ENCODE measurements at regions not wholly inside any gene's neighbourhood (a gene's known extent, or its start where the extent isn't known, plus 50 kb on each side); places are given as distances from the start of the nearest gene placed in this dataset.

GRCh38 chr20:48426630-48427029, 401.2 kb downstream of the PREX1 start:
- Histone ChIP-seq H3K27me3 (replicated peaks in 1 of 2; ENCODE audit: control insufficient read depth in 2 of 2, insufficient read depth in 2 of 2, low read length in 1 of 2) (no peaks in the 10 kb centered on the region), H3K79me2 (ENCODE audit: control insufficient read depth, insufficient read depth, low read length) (no peaks in the 10 kb centered on the region), H3K9me3 (replicated peaks; ENCODE audit: control insufficient read depth, insufficient read depth, low read length) (no peaks in the 10 kb centered on the region), H3K4me3 (no peak overlapping the region), H4K20me1 (ENCODE audit: control insufficient read depth, insufficient read depth) (no peaks in the 10 kb centered on the region), H2AFZ (ENCODE audit: control insufficient read depth, low read depth, low read length) (no peak overlapping the region), H3K4me1 (ENCODE audit: control insufficient read depth, insufficient read depth, low read length) (peaks cover 3% of the 10 kb centered on the region; the same call in 1 of the 2 replicates), H3K9ac (ENCODE audit: control insufficient read depth, insufficient read depth, low read length) (no peak overlapping the region), H3K27ac (ENCODE audit: control insufficient read depth, insufficient read depth) (no peak overlapping the region), H3K36me3 (ENCODE audit: control insufficient read depth in 2 of 2, insufficient read depth in 2 of 2, low read length in 1 of 2) (no peaks in the 10 kb centered on the region), H3K4me2 (ENCODE audit: control insufficient read depth, insufficient read depth) (no peak overlapping the region)
- DNase-seq (ENCODE audit: low read depth, low spot score): no peak
- SMC1A ChIA-PET (ENCODE audit: uncharacterized antibody, unreplicated experiment): no interaction called here
- RAD21 ChIA-PET (ENCODE audit: unreplicated experiment): no interaction called here
- intact Hi-C loops (cut with micrococcal nuclease; ENCODE audit: unreplicated experiment): no loop called here
- no peak for ATAC-seq
- POLR2A ChIA-PET: no interaction called here
- WGBS (ENCODE audit: insufficient coverage, insufficient replicate concordance, low lambda C conversion rate, missing lambda C conversion rate): 36% methylated on average over 1 of the region's 1 CpG
- no peak for TF ChIP-seq SMAD5 (IDR thresholded peaks at IDR 0.05; ENCODE audit: low read depth)
- TF ChIP-seq SMAD1 (IDR thresholded peaks at IDR 0.05; ENCODE audit: low read depth, partially characterized antibody): no peak
- no peak for TF ChIP-seq BHLHE40 (IDR thresholded peaks at IDR 0.05; ENCODE audit: borderline replicate concordance in 1 of 2, low read depth in 2 of 2, low read length in 1 of 2)
- TF ChIP-seq BACH1 (IDR thresholded peaks at IDR 0.05; ENCODE audit: borderline replicate concordance): no peak
- no peak for TF ChIP-seq ESRRA (IDR thresholded peaks at IDR 0.05; ENCODE audit: low read length)
- no peak for TF ChIP-seq STAT1 (conservative IDR thresholded peaks at IDR 0.05)
- TF ChIP-seq ZNF687 (IDR thresholded peaks at IDR 0.05): no peak
- TF ChIP-seq, protein P1, sequence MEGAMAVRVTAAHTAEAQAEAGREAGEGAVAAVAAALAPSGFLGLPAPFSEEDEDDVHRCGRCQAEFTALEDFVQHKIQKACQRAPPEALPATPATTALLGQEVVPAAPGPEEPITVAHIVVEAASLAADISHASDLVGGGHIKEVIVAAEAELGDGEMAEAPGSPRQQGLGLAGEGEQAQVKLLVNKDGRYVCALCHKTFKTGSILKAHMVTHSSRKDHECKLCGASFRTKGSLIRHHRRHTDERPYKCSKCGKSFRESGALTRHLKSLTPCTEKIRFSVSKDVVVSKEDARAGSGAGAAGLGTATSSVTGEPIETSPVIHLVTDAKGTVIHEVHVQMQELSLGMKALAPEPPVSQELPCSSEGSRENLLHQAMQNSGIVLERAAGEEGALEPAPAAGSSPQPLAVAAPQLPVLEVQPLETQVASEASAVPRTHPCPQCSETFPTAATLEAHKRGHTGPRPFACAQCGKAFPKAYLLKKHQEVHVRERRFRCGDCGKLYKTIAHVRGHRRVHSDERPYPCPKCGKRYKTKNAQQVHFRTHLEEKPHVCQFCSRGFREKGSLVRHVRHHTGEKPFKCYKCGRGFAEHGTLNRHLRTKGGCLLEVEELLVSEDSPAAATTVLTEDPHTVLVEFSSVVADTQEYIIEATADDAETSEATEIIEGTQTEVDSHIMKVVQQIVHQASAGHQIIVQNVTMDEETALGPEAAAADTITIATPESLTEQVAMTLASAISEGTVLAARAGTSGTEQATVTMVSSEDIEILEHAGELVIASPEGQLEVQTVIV (IDR thresholded peaks at IDR 0.05; ENCODE audit: borderline replicate concordance, partially characterized antibody): no peak
- no peak for TF ChIP-seq YBX1 (IDR thresholded peaks at IDR 0.05)
- TF ChIP-seq CHD2 (IDR thresholded peaks at IDR 0.05; ENCODE audit: borderline replicate concordance, low read depth, low read length): no peak
- in situ Hi-C loops (cut with MboI): no loop called here
- CTCF ChIA-PET: no interaction called here
- BruUV-seq (replicated peaks): no TSS peak
- no peak for FAIRE-seq
